Small intestine (tissue), 7 donors: ENCODE measurements at regions not wholly inside any gene's neighbourhood (a gene's known extent, or its start where the extent isn't known, plus 50 kb on each side); places are given as distances from the start of the nearest gene placed in this dataset.

Experiments used
- DNase-seq, 2 donors: peaks; one replicate each; pipeline versions ENCODE4 v3.0.0 to v3.0.0-alpha.2; 2013
- FAIRE-seq: peaks from 2 replicates; lab custom pipeline; 2012; peaks lifted over from hg19 to GRCh38; lab: Jason Lieb, UNC
- H3K27ac ChIP-seq, 3 donors: one replicate each; pipeline ENCODE4 v1.5.1; 2013; ENCODE audit warnings: low read length in 2 of 3, mild to moderate bottlenecking in 2 of 3, control low read depth in 1 of 3, inconsistent platforms in 1 of 3, low read depth in 1 of 3, moderate library complexity in 1 of 3
- H3K27me3 ChIP-seq, 3 donors: one replicate each; pipeline ENCODE4 v1.6.1; 2013; ENCODE audit warnings: low read length in 3 of 3, inconsistent platforms in 1 of 3; ENCODE audit not compliant: control insufficient read depth in 3 of 3, insufficient read depth in 3 of 3
- H3K36me3 ChIP-seq, 3 donors: one replicate each; pipeline ENCODE4 v1.6.1; 2013; ENCODE audit warnings: low read length in 3 of 3, inconsistent platforms in 1 of 3, low read depth in 1 of 3, mild to moderate bottlenecking in 1 of 3, moderate library complexity in 1 of 3; ENCODE audit not compliant: control insufficient read depth in 3 of 3, insufficient read depth in 2 of 3
- H3K4me1 ChIP-seq, 3 donors: one replicate each; pipeline ENCODE4 v1.6.1; 2013; ENCODE audit warnings: low read length in 2 of 3, inconsistent platforms in 1 of 3, low read depth in 1 of 3, mild to moderate bottlenecking in 1 of 3, moderate library complexity in 1 of 3; ENCODE audit not compliant: control insufficient read depth in 3 of 3, insufficient read depth in 2 of 3
- H3K4me3 ChIP-seq, 3 donors: one replicate each; pipeline ENCODE4 v1.5.1; 2013; ENCODE audit warnings: low read length in 3 of 3, control low read depth in 1 of 3, inconsistent platforms in 1 of 3, low read depth in 1 of 3, mild to moderate bottlenecking in 1 of 3, moderate library complexity in 1 of 3
- H3K9me3 ChIP-seq, 2 donors: one replicate each; pipeline ENCODE4 v1.6.1; 2013; ENCODE audit warnings: low read depth in 1 of 2, low read length in 1 of 2; ENCODE audit not compliant: control insufficient read depth in 2 of 2, insufficient read depth in 1 of 2
- WGBS, 3 donors: extraction: QIAGEN DNeasy Blood & Tissue Kit; methylation state at CpG; one replicate each; pipeline ENCODE4 v1.1.7; 2013; 5-methylcytosine and 5-hydroxymethylcytosine counted together
- donor health status: healthy with polysubstance abuse.
- donor health status: control.
- donor health status: control.
- donor health status: Bipolar disorder and iron deficiency.
- donor health status: healthy.

DNA sequence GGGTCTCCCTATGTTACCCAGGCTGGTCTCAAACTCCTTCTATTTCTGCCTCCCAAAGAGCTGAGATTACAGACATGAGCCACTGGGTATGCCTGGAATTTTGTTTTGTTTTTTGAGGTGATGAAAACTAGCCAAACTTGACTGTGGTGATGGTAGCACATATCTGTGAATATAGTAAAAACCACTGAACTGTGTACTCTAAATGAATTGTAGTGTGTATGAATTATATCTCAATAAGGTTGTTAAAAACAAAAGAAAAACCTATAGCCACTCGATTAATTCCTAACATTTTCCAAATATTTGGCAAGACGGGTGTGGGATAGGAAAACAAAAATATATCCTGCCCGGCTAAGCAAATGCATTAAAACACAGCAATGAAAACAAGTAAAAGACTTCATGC is 1302.3 kb upstream of the CHAC2 start:
- Histone ChIP-seq H3K9me3 (no peaks in the 10 kb centered on the region), H3K27ac (no peak overlapping the region), H3K4me1 (no peaks in the 10 kb centered on the region), H3K27me3 (no peaks in the 10 kb centered on the region), H3K36me3 (no peaks in the 10 kb centered on the region), H3K4me3 (no peak overlapping the region)
- DNase-seq = no peak
- 73 to 81% (median 80%) methylated on average over 3 of the region's 3 CpGs for WGBS, 3 donors
- no peak for FAIRE-seq

DNA sequence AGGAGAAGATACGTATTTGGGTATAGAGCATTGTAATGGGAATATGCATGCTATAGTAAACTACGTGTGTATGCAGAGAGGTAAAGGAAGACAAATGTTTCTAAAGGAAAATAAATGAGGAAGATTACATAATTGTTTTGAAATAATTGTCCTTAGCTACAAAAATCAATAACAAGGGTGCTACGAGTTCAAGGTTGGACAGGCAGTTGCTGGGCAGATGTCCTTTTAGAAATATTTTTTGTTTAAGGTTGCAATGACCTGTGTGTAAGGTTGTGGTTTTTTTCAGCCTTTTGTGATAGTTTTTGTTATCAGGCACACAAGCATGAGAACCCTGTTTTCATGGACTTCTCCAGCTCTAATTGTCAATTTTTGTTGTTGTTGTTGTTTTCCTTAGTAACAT is 1304.1 kb upstream of the CHAC2 start:
- 77 to 85% (median 82%) methylated on average over 3 of the region's 3 CpGs for WGBS, 3 donors
- Histone ChIP-seq H3K36me3 (no peaks in the 10 kb centered on the region), H3K27ac (no peak overlapping the region), H3K27me3 (no peaks in the 10 kb centered on the region), H3K4me3 (no peak overlapping the region), H3K4me1 (no peaks in the 10 kb centered on the region), H3K9me3 (no peaks in the 10 kb centered on the region)
- DNase-seq = no peak
- no peak for FAIRE-seq

GRCh38 chr2:52456561-52457377 is 1310.8 kb upstream of the CHAC2 start:
- no peak for FAIRE-seq
- peak overlapping the region in 1 of 3 donors; percentile 69 for H3K27ac ChIP-seq
- peaks cover 0 to 4% of the 10 kb centered on the region in 2 donors for H3K9me3 ChIP-seq
- WGBS, 3 donors = 53 to 69% (median 65%) methylated on average over 4 of the region's 4 CpGs
- H3K4me3 ChIP-seq = no peak overlapping the region
- no peaks in the 10 kb centered on the region for H3K36me3 ChIP-seq
- H3K27me3 ChIP-seq = no peaks in the 10 kb centered on the region
- peaks cover 0 to 4% (median 0%) of the 10 kb centered on the region in 3 donors for H3K4me1 ChIP-seq
- peak in 1 of 2 donors; percentile 53 for DNase-seq

- DNase-seq = peak in 1 of 2 donors; percentile 11
- Histone ChIP-seq H3K4me1 (peaks cover 0 to 4% (median 0%) of the 10 kb centered on the region in 3 donors), H3K9me3 (peaks cover 0 to 4% of the 10 kb centered on the region in 2 donors), H3K27ac (no peak overlapping the region), H3K27me3 (no peaks in the 10 kb centered on the region), H3K4me3 (no peak overlapping the region), H3K36me3 (no peaks in the 10 kb centered on the region)
- FAIRE-seq = no peak
Observed at GRCh38 chr2:52454962-52455361, 1312.6 kb upstream of the CHAC2 start.

- no peak overlapping the region for H3K27ac ChIP-seq
- peaks cover 0 to 4% (median 0%) of the 10 kb centered on the region in 3 donors for H3K4me1 ChIP-seq
- H3K9me3 ChIP-seq = no peaks in the 10 kb centered on the region
- 85 to 87% (median 85%) methylated on average over 4 of the region's 4 CpGs for WGBS, 3 donors
- no peaks in the 10 kb centered on the region for H3K27me3 ChIP-seq
- no peaks in the 10 kb centered on the region for H3K36me3 ChIP-seq
- DNase-seq = no peak
- no peak overlapping the region for H3K4me3 ChIP-seq
- no peak for FAIRE-seq
Observed at GRCh38 chr2:52452201-52452600, 1315.4 kb upstream of the CHAC2 start.

DNA sequence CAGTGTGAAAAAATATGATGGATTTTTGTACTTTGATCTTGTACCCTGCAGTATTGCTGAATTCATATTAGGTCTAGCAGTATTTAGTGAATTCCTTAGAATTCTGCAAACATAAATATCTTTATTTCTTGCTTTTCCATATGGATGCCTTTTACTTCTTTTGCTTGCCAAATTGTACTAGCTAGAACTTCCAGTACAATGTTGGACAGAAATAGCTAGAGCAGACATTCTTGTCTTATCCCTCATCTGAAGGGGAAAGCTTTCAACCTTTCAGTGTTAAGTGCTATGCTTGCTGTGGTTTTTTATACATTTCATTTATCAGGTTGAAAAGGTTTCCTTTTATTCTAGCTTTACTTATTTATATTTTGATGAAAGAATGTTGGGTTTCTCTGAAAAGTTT is 1321.9 kb upstream of the CHAC2 start:
- Histone ChIP-seq H3K4me3 (no peak overlapping the region), H3K36me3 (no peaks in the 10 kb centered on the region), H3K9me3 (no peaks in the 10 kb centered on the region), H3K4me1 (no peaks in the 10 kb centered on the region), H3K27ac (no peak overlapping the region), H3K27me3 (no peaks in the 10 kb centered on the region)
- no peak for FAIRE-seq
- DNase-seq = no peak

GRCh38 chr2:52431352-52431760 is 1336.2 kb upstream of the CHAC2 start:
- FAIRE-seq (no peak), DNase-seq (no peak)
- no peaks in the 10 kb centered on the region for H3K27me3 ChIP-seq
- H3K36me3 ChIP-seq = no peaks in the 10 kb centered on the region
- peaks cover 0 to 22% of the 10 kb centered on the region in 2 donors for H3K9me3 ChIP-seq
- H3K4me1 ChIP-seq = no peaks in the 10 kb centered on the region
- H3K27ac ChIP-seq = no peak overlapping the region
- 84 to 88% (median 88%) methylated on average over 12 of the region's 12 CpGs for WGBS, 3 donors
- H3K4me3 ChIP-seq = no peak overlapping the region

GRCh38 chr2:52429740-52430139 is 1337.9 kb upstream of the CHAC2 start:
- DNase-seq (peak in 1 of 2 donors; percentile 37), FAIRE-seq (no peak)
- Histone ChIP-seq H3K9me3 (peaks cover 0 to 18% of the 10 kb centered on the region in 2 donors), H3K4me3 (no peak overlapping the region), H3K27ac (no peak overlapping the region), H3K4me1 (no peaks in the 10 kb centered on the region), H3K27me3 (no peaks in the 10 kb centered on the region), H3K36me3 (no peaks in the 10 kb centered on the region)
- 44 to 70% (median 47%) methylated on average over 3 of the region's 3 CpGs for WGBS, 3 donors

GRCh38 chr2:52429171-52429570 is 1338.4 kb upstream of the CHAC2 start:
- WGBS, 3 donors = 37 to 69% (median 55%) methylated on average over 2 of the region's 2 CpGs
- no peaks in the 10 kb centered on the region for H3K4me1 ChIP-seq

More at GRCh38 chr2:52429171-52429570, 1338.4 kb upstream of the CHAC2 start:
- H3K9me3 ChIP-seq = peaks cover 0 to 13% of the 10 kb centered on the region in 2 donors
- no peak overlapping the region for H3K27ac ChIP-seq
- no peaks in the 10 kb centered on the region for H3K36me3 ChIP-seq
- H3K4me3 ChIP-seq = no peak overlapping the region
- H3K27me3 ChIP-seq = no peaks in the 10 kb centered on the region
- no peak for DNase-seq
- FAIRE-seq = no peak
